ENCODE measurements at regions not wholly inside any gene's neighbourhood (a gene's known extent, or its start where the extent isn't known, plus 50 kb on each side); places are given as distances from the start of the nearest gene placed in this dataset.

DNA sequence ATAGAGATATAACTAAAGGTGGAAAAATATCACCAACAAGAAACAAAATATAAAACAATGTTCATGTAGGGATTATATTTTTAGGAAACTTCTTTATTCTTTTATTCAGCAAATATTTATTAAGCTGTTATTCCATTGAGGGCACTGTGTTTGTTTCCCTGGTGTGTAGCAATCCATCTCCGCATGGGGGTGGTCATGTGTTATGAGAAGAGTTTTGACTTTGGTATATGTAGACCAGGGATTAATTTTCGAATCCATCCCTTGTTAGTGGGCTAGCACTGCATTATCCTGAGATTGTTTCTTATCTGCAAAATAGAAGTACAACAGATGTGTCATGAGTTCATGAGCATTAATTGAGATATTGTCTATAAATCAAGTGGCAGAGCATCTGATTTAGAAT lies 190.2 kb upstream of the LRRC7 start:
- no peak overlapping the region for H3K4me3 Mint-ChIP-seq
- H3K36me3 Mint-ChIP-seq = no peaks in the 10 kb centered on the region
- 0 out of 2 replicates have a peak, but pooled peaks cover 3% of the 10 kb centered on the region for H3K9me3 Mint-ChIP-seq
- ChIA-PET CTCF (interaction anchor here (0.6 kb wide), 1 partner anchor 192 kb away, joined by 5 read pairs; no protein-coding TSS in a partner anchor), POLR2A (no interaction called here)
- no peak for ATAC-seq
- H3K4me1 Mint-ChIP-seq = no peaks in the 10 kb centered on the region
- no peaks in the 10 kb centered on the region for H3K27me3 Mint-ChIP-seq (ENCODE audit: low read depth)
- H3K27ac Mint-ChIP-seq = no peak overlapping the region
- TF ChIP-seq, protein P1, sequence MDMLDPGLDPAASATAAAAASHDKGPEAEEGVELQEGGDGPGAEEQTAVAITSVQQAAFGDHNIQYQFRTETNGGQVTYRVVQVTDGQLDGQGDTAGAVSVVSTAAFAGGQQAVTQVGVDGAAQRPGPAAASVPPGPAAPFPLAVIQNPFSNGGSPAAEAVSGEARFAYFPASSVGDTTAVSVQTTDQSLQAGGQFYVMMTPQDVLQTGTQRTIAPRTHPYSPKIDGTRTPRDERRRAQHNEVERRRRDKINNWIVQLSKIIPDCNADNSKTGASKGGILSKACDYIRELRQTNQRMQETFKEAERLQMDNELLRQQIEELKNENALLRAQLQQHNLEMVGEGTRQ (CRISPR knock-in tag; IDR thresholded peaks at IDR 0.05) = no peak
- TF ChIP-seq CREM (CRISPR knock-in tag; IDR thresholded peaks at IDR 0.05) (no peak), ZNF671 (CRISPR knock-in tag; IDR thresholded peaks at IDR 0.05) (no peak), ZNF396 (CRISPR knock-in tag; IDR thresholded peaks at IDR 0.05; ENCODE audit: borderline replicate concordance) (no peak), TP53 (CRISPR knock-in tag; IDR thresholded peaks at IDR 0.05) (no peak)
- TF ChIP-seq, protein P2, sequence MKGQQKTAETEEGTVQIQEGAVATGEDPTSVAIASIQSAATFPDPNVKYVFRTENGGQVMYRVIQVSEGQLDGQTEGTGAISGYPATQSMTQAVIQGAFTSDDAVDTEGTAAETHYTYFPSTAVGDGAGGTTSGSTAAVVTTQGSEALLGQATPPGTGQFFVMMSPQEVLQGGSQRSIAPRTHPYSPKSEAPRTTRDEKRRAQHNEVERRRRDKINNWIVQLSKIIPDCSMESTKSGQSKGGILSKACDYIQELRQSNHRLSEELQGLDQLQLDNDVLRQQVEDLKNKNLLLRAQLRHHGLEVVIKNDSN (CRISPR knock-in tag; IDR thresholded peaks at IDR 0.05) = no peak
- TF ChIP-seq, protein P3, sequence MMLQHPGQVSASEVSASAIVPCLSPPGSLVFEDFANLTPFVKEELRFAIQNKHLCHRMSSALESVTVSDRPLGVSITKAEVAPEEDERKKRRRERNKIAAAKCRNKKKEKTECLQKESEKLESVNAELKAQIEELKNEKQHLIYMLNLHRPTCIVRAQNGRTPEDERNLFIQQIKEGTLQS (CRISPR knock-in tag; conservative IDR thresholded peaks at IDR 0.05) = no peak
- no peak for DNase-seq (ENCODE audit: low spot score)

DNA sequence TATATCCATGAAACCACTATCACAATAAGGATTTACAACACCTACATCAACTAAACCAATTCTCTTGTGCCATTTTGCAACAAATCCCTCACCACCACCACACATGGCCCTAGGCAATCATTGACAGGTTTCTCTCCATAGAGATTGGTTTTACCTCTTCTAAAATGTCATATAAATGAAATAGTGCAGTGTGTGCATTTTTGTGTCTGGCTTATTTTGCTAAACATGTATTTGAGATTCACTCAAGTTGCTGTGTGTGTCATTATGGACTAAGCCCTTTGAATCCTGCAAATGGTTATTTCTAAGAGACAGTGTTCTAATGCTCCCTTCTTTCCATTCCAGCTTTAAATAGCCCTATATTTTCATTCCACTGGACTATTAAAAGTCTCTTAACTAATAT lies 179.7 kb upstream of the LRRC7 start:
- Mint-ChIP-seq H3K27me3 (ENCODE audit: low read depth) (no peaks in the 10 kb centered on the region), H3K4me1 (no peaks in the 10 kb centered on the region), H3K4me3 (no peak overlapping the region), H3K27ac (no peak overlapping the region), H3K9me3 (peaks cover 34% of the 10 kb centered on the region), H3K36me3 (no peaks in the 10 kb centered on the region)
- no peak for DNase-seq (ENCODE audit: low spot score)
- TF ChIP-seq, protein P4, sequence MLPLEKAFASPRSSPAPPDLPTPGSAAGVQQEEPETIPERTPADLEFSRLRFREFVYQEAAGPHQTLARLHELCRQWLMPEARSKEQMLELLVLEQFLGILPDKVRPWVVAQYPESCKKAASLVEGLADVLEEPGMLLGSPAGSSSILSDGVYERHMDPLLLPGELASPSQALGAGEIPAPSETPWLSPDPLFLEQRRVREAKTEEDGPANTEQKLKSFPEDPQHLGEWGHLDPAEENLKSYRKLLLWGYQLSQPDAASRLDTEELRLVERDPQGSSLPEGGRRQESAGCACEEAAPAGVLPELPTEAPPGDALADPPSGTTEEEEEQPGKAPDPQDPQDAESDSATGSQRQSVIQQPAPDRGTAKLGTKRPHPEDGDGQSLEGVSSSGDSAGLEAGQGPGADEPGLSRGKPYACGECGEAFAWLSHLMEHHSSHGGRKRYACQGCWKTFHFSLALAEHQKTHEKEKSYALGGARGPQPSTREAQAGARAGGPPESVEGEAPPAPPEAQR (CRISPR knock-in tag; IDR thresholded peaks at IDR 0.05) = no peak
- no peak for TF ChIP-seq ZNF416 (CRISPR knock-in tag; IDR thresholded peaks at IDR 0.05)
- TF ChIP-seq IRF2 (CRISPR knock-in tag; IDR thresholded peaks at IDR 0.05; ENCODE audit: borderline replicate concordance, low read depth) = no peak
- TF ChIP-seq, protein P2 (CRISPR knock-in tag; IDR thresholded peaks at IDR 0.05) = no peak
- no peak for TF ChIP-seq ZNF396 (CRISPR knock-in tag; IDR thresholded peaks at IDR 0.05; ENCODE audit: borderline replicate concordance)
- TF ChIP-seq ZNF317 (CRISPR knock-in tag; IDR thresholded peaks at IDR 0.05; ENCODE audit: borderline replicate concordance, low read depth) = no peak
- TF ChIP-seq, protein P5, sequence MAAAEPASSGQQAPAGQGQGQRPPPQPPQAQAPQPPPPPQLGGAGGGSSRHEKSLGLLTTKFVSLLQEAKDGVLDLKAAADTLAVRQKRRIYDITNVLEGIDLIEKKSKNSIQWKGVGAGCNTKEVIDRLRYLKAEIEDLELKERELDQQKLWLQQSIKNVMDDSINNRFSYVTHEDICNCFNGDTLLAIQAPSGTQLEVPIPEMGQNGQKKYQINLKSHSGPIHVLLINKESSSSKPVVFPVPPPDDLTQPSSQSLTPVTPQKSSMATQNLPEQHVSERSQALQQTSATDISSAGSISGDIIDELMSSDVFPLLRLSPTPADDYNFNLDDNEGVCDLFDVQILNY (CRISPR knock-in tag; IDR thresholded peaks at IDR 0.05) = no peak
- no peak for TF ChIP-seq ATF1 (CRISPR knock-in tag; IDR thresholded peaks at IDR 0.05)
- TF ChIP-seq EMX1 (CRISPR knock-in tag; IDR thresholded peaks at IDR 0.05) = no peak
- TF ChIP-seq ZNF671 (CRISPR knock-in tag; IDR thresholded peaks at IDR 0.05) = no peak
- TF ChIP-seq NFATC4 (CRISPR knock-in tag; IDR thresholded peaks at IDR 0.05) = no peak
- TF ChIP-seq, protein P6, sequence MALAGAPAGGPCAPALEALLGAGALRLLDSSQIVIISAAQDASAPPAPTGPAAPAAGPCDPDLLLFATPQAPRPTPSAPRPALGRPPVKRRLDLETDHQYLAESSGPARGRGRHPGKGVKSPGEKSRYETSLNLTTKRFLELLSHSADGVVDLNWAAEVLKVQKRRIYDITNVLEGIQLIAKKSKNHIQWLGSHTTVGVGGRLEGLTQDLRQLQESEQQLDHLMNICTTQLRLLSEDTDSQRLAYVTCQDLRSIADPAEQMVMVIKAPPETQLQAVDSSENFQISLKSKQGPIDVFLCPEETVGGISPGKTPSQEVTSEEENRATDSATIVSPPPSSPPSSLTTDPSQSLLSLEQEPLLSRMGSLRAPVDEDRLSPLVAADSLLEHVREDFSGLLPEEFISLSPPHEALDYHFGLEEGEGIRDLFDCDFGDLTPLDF (CRISPR knock-in tag; IDR thresholded peaks at IDR 0.05) = no peak
- TF ChIP-seq OVOL2 (CRISPR knock-in tag; IDR thresholded peaks at IDR 0.05; ENCODE audit: borderline replicate concordance) = no peak
- TF ChIP-seq MYBL2 (CRISPR knock-in tag; IDR thresholded peaks at IDR 0.05) = no peak
- no peak for TF ChIP-seq RELA (CRISPR knock-in tag; IDR thresholded peaks at IDR 0.05; ENCODE audit: borderline replicate concordance)
- no peak for TF ChIP-seq ZNF121 (CRISPR knock-in tag; IDR thresholded peaks at IDR 0.05)
- TF ChIP-seq NFYB (CRISPR knock-in tag; conservative IDR thresholded peaks at IDR 0.05; ENCODE audit: low read depth) = no peak
- TF ChIP-seq, protein P7, sequence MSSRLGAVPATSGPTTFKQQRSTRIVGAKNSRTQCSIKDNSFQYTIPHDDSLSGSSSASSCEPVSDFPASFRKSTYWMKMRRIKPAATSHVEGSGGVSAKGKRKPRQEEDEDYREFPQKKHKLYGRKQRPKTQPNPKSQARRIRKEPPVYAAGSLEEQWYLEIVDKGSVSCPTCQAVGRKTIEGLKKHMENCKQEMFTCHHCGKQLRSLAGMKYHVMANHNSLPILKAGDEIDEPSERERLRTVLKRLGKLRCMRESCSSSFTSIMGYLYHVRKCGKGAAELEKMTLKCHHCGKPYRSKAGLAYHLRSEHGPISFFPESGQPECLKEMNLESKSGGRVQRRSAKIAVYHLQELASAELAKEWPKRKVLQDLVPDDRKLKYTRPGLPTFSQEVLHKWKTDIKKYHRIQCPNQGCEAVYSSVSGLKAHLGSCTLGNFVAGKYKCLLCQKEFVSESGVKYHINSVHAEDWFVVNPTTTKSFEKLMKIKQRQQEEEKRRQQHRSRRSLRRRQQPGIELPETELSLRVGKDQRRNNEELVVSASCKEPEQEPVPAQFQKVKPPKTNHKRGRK (CRISPR knock-in tag; IDR thresholded peaks at IDR 0.05; ENCODE audit: borderline replicate concordance) = no peak
- ChIA-PET CTCF (no interaction called here), POLR2A (no interaction called here)
- no peak for ATAC-seq

All from WTC11 (cell line).